ENCODE measurements at regions not wholly inside any gene's neighbourhood (a gene's known extent, or its start where the extent isn't known, plus 50 kb on each side); places are given as distances from the start of the nearest gene placed in this dataset.

GRCh38 chr2:66127656-66128055, 307.3 kb upstream of the MEIS1 start:
- Histone ChIP-seq H3K23ac (ENCODE audit: insufficient read length) (no peak overlapping the region), H3K18ac (ENCODE audit: extremely low read depth, low read length) (no peak overlapping the region), H3K4ac (replicated peaks; ENCODE audit: insufficient read length, low read depth, low read length) (no peak overlapping the region), H3K14ac (ENCODE audit: insufficient read length) (no peak overlapping the region), H2BK15ac (ENCODE audit: low read length) (no peak overlapping the region), H2BK20ac (ENCODE audit: low read length) (no peak overlapping the region), H4K8ac (ENCODE audit: extremely low read depth, insufficient read depth, low read length) (peak overlapping the region; percentile 18; the same call in 1 of the 2 replicates), H4K20me1 (replicated peaks in 1 of 2; ENCODE audit: control insufficient read depth in 1 of 2, insufficient read depth in 2 of 2, low read length in 2 of 2) (no peaks in the 10 kb centered on the region), H3K36me3 (ENCODE audit: control insufficient read depth in 2 of 4, insufficient read depth in 4 of 4, low read length in 3 of 4) (no peaks in the 10 kb centered on the region), H3K56ac (replicated peaks; ENCODE audit: insufficient read length, low read depth, low read length) (no peak overlapping the region), H3K27me3 (replicated peaks in 1 of 4; ENCODE audit: control insufficient read depth in 3 of 4, extremely low read depth in 1 of 4, insufficient read depth in 3 of 4, low read length in 3 of 4) (no peaks in the 10 kb centered on the region), H2BK5ac (ENCODE audit: low read depth, low read length) (no peak overlapping the region), H2AFZ (ENCODE audit: low read length) (0 out of 2 replicates have a peak overlapping the region, but pooled peaks have one; percentile 45), H3K4me2 (ENCODE audit: insufficient read depth in 1 of 2, low read depth in 2 of 2, low read length in 2 of 2) (no peak overlapping the region), H3K9me3 (ENCODE audit: insufficient read depth in 2 of 2, low read depth in 1 of 2, low read length in 1 of 2) (no peaks in the 10 kb centered on the region), H4K5ac (ENCODE audit: insufficient read length, low read depth, low read length) (no peak overlapping the region), H3K9ac (replicated peaks in 1 of 4; ENCODE audit: extremely low read depth in 1 of 4, low read depth in 3 of 4, low read length in 3 of 4) (no peak overlapping the region), H2AK5ac (ENCODE audit: low read depth, low read length) (no peak overlapping the region), H2BK120ac (replicated peaks; ENCODE audit: low read depth, low read length) (no peak overlapping the region), H3K23me2 (ENCODE audit: low read depth, low read length) (no peaks in the 10 kb centered on the region), H2BK12ac (ENCODE audit: low read depth, low read length) (no peak overlapping the region), H3K79me1 (ENCODE audit: low read depth, low read length) (no peaks in the 10 kb centered on the region), H3K4me3 (ENCODE audit: extremely low read depth in 1 of 4, insufficient read depth in 2 of 4, low read depth in 3 of 4, low read length in 4 of 4) (no peak overlapping the region), H3K4me1 (replicated peaks in 1 of 4; ENCODE audit: control insufficient read depth in 3 of 4, insufficient read depth in 4 of 4, low read length in 3 of 4) (peaks cover 0 to 3% (median 0%) of the 10 kb centered on the region in 4 experiments; a peak in 1 of 7 replicates), H3K27ac (ENCODE audit: low read depth, low read length) (no peak overlapping the region), H4K91ac (replicated peaks; ENCODE audit: insufficient read length, low read length) (no peak overlapping the region), H3K79me2 (ENCODE audit: control insufficient read depth in 1 of 2, insufficient read depth in 2 of 2, low read length in 2 of 2) (no peaks in the 10 kb centered on the region)
- WGBS, 2 experiments (ENCODE audit: extremely low coverage in 1 of 2, insufficient coverage in 1 of 2, insufficient read length in 1 of 2, insufficient replicate concordance in 2 of 2, low coverage in 1 of 2, low lambda C conversion rate in 2 of 2, missing lambda C conversion rate in 1 of 2): 89% methylated on average over 6 of the region's 6 CpGs; no CpG with 5 or more reads in 1 of the 2 experiments
- ChIA-PET POLR2A (ENCODE audit: partially characterized antibody) (no interaction called here), CTCF (ENCODE audit: partially characterized antibody) (no interaction called here)
- DNase-seq (ENCODE audit: low read depth in 1 of 2, low spot score in 2 of 2) (no peak), FAIRE-seq (no peak)
- no peak for TF ChIP-seq TBP (IDR thresholded peaks at IDR 0.05; ENCODE audit: low read depth, low read length)
- TF ChIP-seq CBX8 (IDR thresholded peaks at IDR 0.05; ENCODE audit: borderline replicate concordance, low read depth, low read length): no peak
- TF ChIP-seq RAD21 (IDR thresholded peaks at IDR 0.05 in 1 of 2, conservative IDR thresholded peaks at IDR 0.05 in 1 of 2; ENCODE audit: low read depth in 2 of 2, low read length in 2 of 2): peak; percentile 21 to 38; a peak in 3 of 4 replicates
- no peak for TF ChIP-seq SP4 (IDR thresholded peaks at IDR 0.05; ENCODE audit: low read length)
- TF ChIP-seq TAF7 (optimal IDR thresholded peaks at IDR 0.05; ENCODE audit: borderline replicate concordance, low read depth, low read length): no peak
- TF ChIP-seq CTCF (IDR thresholded peaks at IDR 0.05; ENCODE audit: control extremely low read depth in 1 of 3, insufficient read depth in 1 of 3, low read depth in 1 of 3, low read length in 3 of 3): 0 out of 4 replicates have a peak, but pooled peaks of 1 of the 3 experiments have one; percentile 10
- no peak for TF ChIP-seq SP1 (IDR thresholded peaks at IDR 0.05; ENCODE audit: low read depth, low read length)
- TF ChIP-seq HDAC2 (IDR thresholded peaks at IDR 0.05; ENCODE audit: borderline replicate concordance in 1 of 2, low read depth in 2 of 2, low read length in 2 of 2): no peak
- no peak for TF ChIP-seq SIN3A (conservative IDR thresholded peaks at IDR 0.05 in 1 of 2, IDR thresholded peaks at IDR 0.05 in 1 of 2; ENCODE audit: low read depth in 1 of 2, low read length in 2 of 2)
- TF ChIP-seq BCL11A (IDR thresholded peaks at IDR 0.05; ENCODE audit: low read depth in 2 of 2, low read length in 2 of 2): no peak
